ENCODE measurements at regions not wholly inside any gene's neighbourhood (a gene's known extent, or its start where the extent isn't known, plus 50 kb on each side); places are given as distances from the start of the nearest gene placed in this dataset.

DNA sequence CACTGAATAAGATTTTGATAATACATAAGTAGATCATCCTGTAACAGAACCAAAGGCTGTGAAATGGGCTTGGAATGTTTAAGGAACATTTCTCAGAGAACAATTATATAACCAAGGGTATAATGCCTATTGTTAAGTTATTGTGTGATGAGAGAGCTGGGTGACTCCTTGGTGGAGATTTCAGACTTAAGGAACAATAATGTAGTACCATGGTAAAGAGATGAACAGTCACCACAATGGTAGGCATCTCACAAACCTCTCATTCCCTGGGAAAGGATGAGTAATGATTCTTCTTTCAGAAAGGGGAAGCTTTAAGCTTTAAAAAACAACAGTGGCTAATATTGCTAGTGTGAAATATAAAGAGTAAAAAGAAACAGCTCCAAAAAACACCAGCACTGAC is 147.4 kb downstream of the TRIM36 start:
- no peak for DNase-seq
- H3K9me3 ChIP-seq, result no peaks in the 10 kb centered on the region
- H3K4me3 ChIP-seq, result no peak overlapping the region
- no peaks in the 10 kb centered on the region for H3K4me1 ChIP-seq
- no peaks in the 10 kb centered on the region for H3K36me3 ChIP-seq
- H3K27ac ChIP-seq, result no peak overlapping the region
- no peaks in the 10 kb centered on the region for H3K27me3 ChIP-seq
- TF ChIP-seq, protein P1, sequence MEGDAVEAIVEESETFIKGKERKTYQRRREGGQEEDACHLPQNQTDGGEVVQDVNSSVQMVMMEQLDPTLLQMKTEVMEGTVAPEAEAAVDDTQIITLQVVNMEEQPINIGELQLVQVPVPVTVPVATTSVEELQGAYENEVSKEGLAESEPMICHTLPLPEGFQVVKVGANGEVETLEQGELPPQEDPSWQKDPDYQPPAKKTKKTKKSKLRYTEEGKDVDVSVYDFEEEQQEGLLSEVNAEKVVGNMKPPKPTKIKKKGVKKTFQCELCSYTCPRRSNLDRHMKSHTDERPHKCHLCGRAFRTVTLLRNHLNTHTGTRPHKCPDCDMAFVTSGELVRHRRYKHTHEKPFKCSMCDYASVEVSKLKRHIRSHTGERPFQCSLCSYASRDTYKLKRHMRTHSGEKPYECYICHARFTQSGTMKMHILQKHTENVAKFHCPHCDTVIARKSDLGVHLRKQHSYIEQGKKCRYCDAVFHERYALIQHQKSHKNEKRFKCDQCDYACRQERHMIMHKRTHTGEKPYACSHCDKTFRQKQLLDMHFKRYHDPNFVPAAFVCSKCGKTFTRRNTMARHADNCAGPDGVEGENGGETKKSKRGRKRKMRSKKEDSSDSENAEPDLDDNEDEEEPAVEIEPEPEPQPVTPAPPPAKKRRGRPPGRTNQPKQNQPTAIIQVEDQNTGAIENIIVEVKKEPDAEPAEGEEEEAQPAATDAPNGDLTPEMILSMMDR (IDR thresholded peaks at IDR 0.05), result no peak
- no peak for TF ChIP-seq POLR2A (IDR thresholded peaks at IDR 0.05)

DNA sequence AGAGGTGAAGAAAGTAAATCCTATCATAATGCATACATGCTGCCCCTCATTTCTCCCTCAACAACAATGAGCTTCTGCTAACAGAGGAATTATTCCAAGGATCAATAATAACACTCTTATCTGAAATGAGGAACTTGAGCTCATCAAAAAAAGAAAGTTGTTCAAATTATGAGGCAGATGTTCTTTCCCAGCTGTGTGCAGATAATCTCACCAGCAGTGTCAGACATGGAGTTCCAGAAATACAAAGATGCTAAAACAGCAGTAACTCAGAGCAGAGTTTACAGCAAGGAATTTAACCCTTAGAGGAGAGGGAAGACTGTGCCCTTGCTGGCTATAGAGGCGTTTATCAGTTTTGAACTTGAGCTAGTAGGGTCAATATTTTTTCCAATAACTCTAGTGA is 153.1 kb downstream of the TRIM36 start:
- H3K4me1 ChIP-seq, result no peaks in the 10 kb centered on the region
- DNase-seq, result no peak
- no peaks in the 10 kb centered on the region for H3K9me3 ChIP-seq
- no peaks in the 10 kb centered on the region for H3K27me3 ChIP-seq
- no peak overlapping the region for H3K4me3 ChIP-seq
- TF ChIP-seq, protein P1 (IDR thresholded peaks at IDR 0.05), result no peak
- TF ChIP-seq POLR2A (IDR thresholded peaks at IDR 0.05), result no peak
- no peak overlapping the region for H3K27ac ChIP-seq
- no peaks in the 10 kb centered on the region for H3K36me3 ChIP-seq

DNA sequence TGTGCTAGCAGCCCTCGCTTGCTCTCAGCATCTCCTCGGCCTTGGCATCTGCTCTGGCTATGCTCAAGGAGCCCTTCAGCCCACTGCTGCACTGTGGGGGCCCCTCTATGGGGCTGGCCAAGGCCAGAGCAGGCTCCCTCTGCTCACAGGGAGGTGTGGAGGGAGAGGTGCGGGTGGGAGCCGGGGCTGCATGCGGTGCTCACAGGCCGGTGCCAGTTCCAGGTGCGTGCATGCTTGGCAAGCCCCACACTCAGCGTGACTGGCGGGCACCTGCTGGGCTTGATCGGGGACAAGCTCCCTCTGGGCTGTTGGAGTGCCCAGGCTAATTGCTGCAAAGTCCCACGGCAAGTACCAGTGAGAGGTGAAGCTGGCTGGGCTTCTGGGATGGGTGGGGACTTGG is 170.5 kb downstream of the TRIM36 start:
- no peaks in the 10 kb centered on the region for H3K36me3 ChIP-seq
- no peak overlapping the region for H3K4me3 ChIP-seq
- H3K27ac ChIP-seq, result no peak overlapping the region
- H3K4me1 ChIP-seq, result no peaks in the 10 kb centered on the region
- H3K9me3 ChIP-seq, result no peaks in the 10 kb centered on the region
- no peaks in the 10 kb centered on the region for H3K27me3 ChIP-seq
- no peak for DNase-seq
- TF ChIP-seq, protein P1 (IDR thresholded peaks at IDR 0.05), result no peak
- TF ChIP-seq POLR2A (IDR thresholded peaks at IDR 0.05), result no peak

DNA sequence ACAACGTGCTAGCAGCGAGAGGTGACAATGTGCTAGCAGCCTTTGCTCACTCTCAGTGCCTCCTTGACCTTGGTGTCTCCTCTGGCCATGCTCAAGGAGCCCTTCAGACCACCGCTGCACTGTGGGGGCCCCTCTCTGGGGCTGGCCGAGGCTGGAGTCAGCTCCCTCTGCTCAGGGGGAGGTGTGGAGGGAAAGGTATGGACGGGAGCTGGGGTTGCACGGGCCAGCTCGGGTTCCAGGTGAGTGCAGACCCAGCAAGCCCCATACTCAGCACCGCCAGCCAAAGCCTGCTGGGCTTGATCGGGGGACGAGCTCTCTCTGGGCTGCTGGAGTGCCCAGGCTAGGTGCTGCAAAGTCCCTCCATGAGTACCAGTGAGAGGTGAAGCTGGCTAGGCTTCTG is 180.2 kb downstream of the TRIM36 start:
- H3K9me3 ChIP-seq, result no peaks in the 10 kb centered on the region
- no peak overlapping the region for H3K4me3 ChIP-seq
- H3K27me3 ChIP-seq, result no peaks in the 10 kb centered on the region

DNA sequence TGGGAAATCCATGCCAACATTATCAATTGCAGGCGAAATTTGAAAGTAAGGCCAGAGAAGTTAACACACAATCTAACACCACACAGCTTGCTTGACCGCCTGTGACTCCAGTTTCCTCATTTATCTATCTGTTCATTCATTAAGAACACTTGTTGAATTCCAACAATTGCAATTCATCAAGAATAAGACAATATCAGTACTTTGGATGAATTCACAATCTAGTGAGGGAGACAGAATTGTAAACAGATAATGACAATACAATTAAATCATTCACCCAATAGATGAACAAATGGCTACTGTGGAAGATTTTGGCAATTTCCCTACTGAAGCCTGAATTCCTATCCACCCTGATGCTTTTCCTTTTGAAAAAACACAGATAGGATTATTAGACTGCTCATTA is 181.6 kb downstream of the TRIM36 start:
- no peak overlapping the region for H3K27ac ChIP-seq
- H3K4me3 ChIP-seq, result no peak overlapping the region
- TF ChIP-seq, protein P1 (IDR thresholded peaks at IDR 0.05), result no peak
- TF ChIP-seq POLR2A (IDR thresholded peaks at IDR 0.05), result no peak
- no peaks in the 10 kb centered on the region for H3K4me1 ChIP-seq
- DNase-seq, result no peak
- no peaks in the 10 kb centered on the region for H3K27me3 ChIP-seq
- no peaks in the 10 kb centered on the region for H3K9me3 ChIP-seq
- H3K36me3 ChIP-seq, result no peaks in the 10 kb centered on the region

More for the DNA sequence above, 180.2 kb downstream of the TRIM36 start:
- no peak overlapping the region for H3K27ac ChIP-seq
- peak in 1 of 3 donors; percentile 35 for DNase-seq
- no peaks in the 10 kb centered on the region for H3K4me1 ChIP-seq
- no peak for TF ChIP-seq POLR2A (IDR thresholded peaks at IDR 0.05)
- TF ChIP-seq, protein P1 (IDR thresholded peaks at IDR 0.05), result no peak
- H3K36me3 ChIP-seq, result no peaks in the 10 kb centered on the region

DNA sequence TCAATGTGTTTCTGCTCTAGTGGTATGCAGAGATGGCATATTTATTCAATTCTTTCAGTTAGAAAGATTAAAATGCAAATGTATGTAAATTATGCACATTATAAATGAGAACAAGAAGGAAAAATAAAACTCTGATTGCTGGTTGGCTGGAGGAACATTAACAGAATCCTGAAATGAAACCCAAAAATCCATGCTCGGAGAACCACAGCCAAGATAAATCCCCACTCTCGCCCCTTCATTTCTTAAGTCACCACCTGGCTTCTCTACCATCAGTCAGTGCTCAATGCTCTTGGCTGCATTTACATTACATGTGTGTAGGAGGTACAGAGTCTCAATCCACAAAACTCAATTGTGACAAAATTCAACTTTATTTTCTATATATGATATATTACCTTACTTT is 184.9 kb downstream of the TRIM36 start:
- no peak overlapping the region for H3K27ac ChIP-seq
- H3K36me3 ChIP-seq, result no peaks in the 10 kb centered on the region
- TF ChIP-seq, protein P1 (IDR thresholded peaks at IDR 0.05), result no peak
- no peak for TF ChIP-seq POLR2A (IDR thresholded peaks at IDR 0.05)
- no peaks in the 10 kb centered on the region for H3K9me3 ChIP-seq
- no peaks in the 10 kb centered on the region for H3K4me1 ChIP-seq
- no peak for DNase-seq
- no peak overlapping the region for H3K4me3 ChIP-seq
- no peaks in the 10 kb centered on the region for H3K27me3 ChIP-seq
